ENCODE measurements at regions not wholly inside any gene's neighbourhood (a gene's known extent, or its start where the extent isn't known, plus 50 kb on each side); places are given as distances from the start of the nearest gene placed in this dataset.

GRCh38 chr15:81830520-81830919 is 215.3 kb downstream of the MEX3B start:
- intact Hi-C loops (cut with micrococcal nuclease) (no loop called here), dilution Hi-C loops (cut with MboI; ENCODE audit: extremely low pct_ligation_motif_present, low sequenced_read_pairs) (no loop called here)
- BruUV-seq (replicated peaks), result no TSS peak
- Histone ChIP-seq H3K4me2 (ENCODE audit: insufficient read depth, low read length) (no peak overlapping the region), H3K36me3 (ENCODE audit: control insufficient read depth in 2 of 2, extremely low read depth in 1 of 2, insufficient read depth in 2 of 2, low read length in 2 of 2) (no peaks in the 10 kb centered on the region), H3K79me2 (ENCODE audit: control insufficient read depth, insufficient read depth, low read length) (no peaks in the 10 kb centered on the region), H3K27ac (ENCODE audit: insufficient read depth, low read depth, low read length) (no peak overlapping the region), H3K27me3 (ENCODE audit: control insufficient read depth in 2 of 2, insufficient read depth in 2 of 2, low read length in 2 of 2) (no peaks in the 10 kb centered on the region), H3K4me3 (replicated peaks in 1 of 3; ENCODE audit: insufficient read depth in 1 of 3, low read depth in 1 of 3, low read length in 3 of 3) (no peak overlapping the region), H3K9me1 (replicated peaks; ENCODE audit: control insufficient read depth, extremely low read depth, insufficient read depth, low read length) (no peaks in the 10 kb centered on the region), H4K20me1 (replicated peaks; ENCODE audit: control insufficient read depth, extremely low read depth, insufficient read depth, low read length) (no peaks in the 10 kb centered on the region), H3K9ac (replicated peaks; ENCODE audit: extremely low read depth, insufficient read depth, low read length) (no peak overlapping the region), H3K9me3 (replicated peaks; ENCODE audit: control insufficient read depth, insufficient read depth, low read length) (no peaks in the 10 kb centered on the region), H3K4me1 (ENCODE audit: control insufficient read depth, extremely low read depth, insufficient read depth, low read length) (no peaks in the 10 kb centered on the region), H2AFZ (ENCODE audit: low read depth, low read length) (no peak overlapping the region)
- TF ChIP-seq EZH2 (IDR thresholded peaks at IDR 0.05; ENCODE audit: borderline replicate concordance, low read depth, low read length, severe bottlenecking) (no peak), FOS (IDR thresholded peaks at IDR 0.05; ENCODE audit: borderline replicate concordance, insufficient read depth, low read length) (no peak), GATA2 (IDR thresholded peaks at IDR 0.05; ENCODE audit: insufficient read depth, insufficient read length, low read depth, low read length) (no peak), POLR2A (IDR thresholded peaks at IDR 0.05; ENCODE audit: low read depth, low read length) (no peak), CTCF (IDR thresholded peaks at IDR 0.05; ENCODE audit: extremely low read depth in 1 of 2, insufficient read depth in 1 of 2, low read depth in 1 of 2, low read length in 2 of 2) (no peak), POLR2AphosphoS5 (IDR thresholded peaks at IDR 0.05; ENCODE audit: insufficient read depth, low read depth, low read length) (no peak), JUN (IDR thresholded peaks at IDR 0.05; ENCODE audit: borderline replicate concordance, insufficient read depth, insufficient read length, low read depth) (no peak), MYC (IDR thresholded peaks at IDR 0.05; ENCODE audit: low read depth, low read length) (no peak), MAX (IDR thresholded peaks at IDR 0.05; ENCODE audit: insufficient read depth, insufficient read length) (no peak)
- DNase-seq (ENCODE audit: low read depth, low spot score) (no peak), FAIRE-seq (no peak)
- ChIA-PET CTCF (no interaction called here), POLR2A (no interaction called here)
